Parathyroid adenoma (tissue), 2 donors: ENCODE measurements at regions not wholly inside any gene's neighbourhood (a gene's known extent, or its start where the extent isn't known, plus 50 kb on each side); places are given as distances from the start of the nearest gene placed in this dataset.

Experiments used
- H2AFZ ChIP-seq: fragments of 300-600 bp; sonication (generic); one replicate; pipeline ENCODE4 v1.7.0; 2017; ENCODE audit warnings: antibody characterized with exemption, mild to moderate bottlenecking
- H3K27ac ChIP-seq: fragments of 300-600 bp; sonication (generic); one replicate; pipeline ENCODE4 v1.7.0; 2017
- H3K27me3 ChIP-seq: fragments of 300-600 bp; sonication (generic); one replicate; pipeline ENCODE4 v1.7.0; 2017; ENCODE audit warnings: low read length; ENCODE audit not compliant: control insufficient read depth, insufficient read depth
- H3K36me3 ChIP-seq: fragments of 300-600 bp; sonication (generic); one replicate; pipeline ENCODE4 v1.7.0; 2017; ENCODE audit warnings: low read length; ENCODE audit not compliant: control insufficient read depth, insufficient read depth
- H3K4me1 ChIP-seq: fragments of 300-600 bp; sonication (generic); one replicate; pipeline ENCODE4 v1.7.0; 2017; ENCODE audit warnings: control low read depth
- H3K4me2 ChIP-seq: fragments of 300-600 bp; sonication (generic); one replicate; pipeline ENCODE4 v1.7.0; 2017; ENCODE audit warnings: low read length
- H3K4me3 ChIP-seq: fragments of 300-600 bp; sonication (generic); one replicate; pipeline ENCODE4 v1.7.0; 2017; ENCODE audit warnings: low read depth, low read length
- H3K79me2 ChIP-seq: fragments of 300-600 bp; sonication (generic); one replicate; pipeline ENCODE4 v1.7.0; 2017; ENCODE audit warnings: control low read depth
- H3K9ac ChIP-seq: fragments of 300-600 bp; sonication (generic); one replicate; pipeline ENCODE4 v1.7.0; 2017; ENCODE audit warnings: mild to moderate bottlenecking
- H3K9me3 ChIP-seq: fragments of 300-600 bp; sonication (generic); one replicate; pipeline ENCODE4 v1.7.0; 2017; ENCODE audit warnings: low read length; ENCODE audit not compliant: control insufficient read depth
- TF ChIP-seq, protein P1 (sequence below): fragments of 300-600 bp; sonication (generic); IDR thresholded peaks from one replicate; pipeline ENCODE4 v1.7.0; 2017; ENCODE audit warnings: antibody characterized with exemption, mild to moderate bottlenecking
- donor health status: primary hyperparathyroidism.

DNA sequence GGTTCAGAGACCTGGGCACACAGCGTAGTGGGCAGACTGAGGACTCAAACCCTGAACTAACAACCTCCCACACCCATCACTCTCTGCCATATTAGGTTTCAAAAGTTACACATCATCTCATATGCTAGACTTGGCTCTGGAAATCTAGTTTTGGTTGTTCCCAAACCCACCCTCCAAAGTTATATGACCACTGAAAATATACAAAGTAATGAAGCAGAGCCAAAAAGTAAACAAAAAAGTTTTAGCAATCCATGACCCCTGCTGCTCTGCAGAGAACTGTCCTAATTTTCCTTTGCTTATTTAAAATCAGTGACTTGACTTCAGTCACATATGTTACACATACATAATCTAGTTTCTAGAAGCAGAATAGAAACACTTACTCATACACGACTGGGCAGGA is 155.6 kb upstream of the TAS2R1 start:
- H2AFZ ChIP-seq = no peak overlapping the region
- no peaks in the 10 kb centered on the region for H3K4me1 ChIP-seq
- TF ChIP-seq, protein P1, sequence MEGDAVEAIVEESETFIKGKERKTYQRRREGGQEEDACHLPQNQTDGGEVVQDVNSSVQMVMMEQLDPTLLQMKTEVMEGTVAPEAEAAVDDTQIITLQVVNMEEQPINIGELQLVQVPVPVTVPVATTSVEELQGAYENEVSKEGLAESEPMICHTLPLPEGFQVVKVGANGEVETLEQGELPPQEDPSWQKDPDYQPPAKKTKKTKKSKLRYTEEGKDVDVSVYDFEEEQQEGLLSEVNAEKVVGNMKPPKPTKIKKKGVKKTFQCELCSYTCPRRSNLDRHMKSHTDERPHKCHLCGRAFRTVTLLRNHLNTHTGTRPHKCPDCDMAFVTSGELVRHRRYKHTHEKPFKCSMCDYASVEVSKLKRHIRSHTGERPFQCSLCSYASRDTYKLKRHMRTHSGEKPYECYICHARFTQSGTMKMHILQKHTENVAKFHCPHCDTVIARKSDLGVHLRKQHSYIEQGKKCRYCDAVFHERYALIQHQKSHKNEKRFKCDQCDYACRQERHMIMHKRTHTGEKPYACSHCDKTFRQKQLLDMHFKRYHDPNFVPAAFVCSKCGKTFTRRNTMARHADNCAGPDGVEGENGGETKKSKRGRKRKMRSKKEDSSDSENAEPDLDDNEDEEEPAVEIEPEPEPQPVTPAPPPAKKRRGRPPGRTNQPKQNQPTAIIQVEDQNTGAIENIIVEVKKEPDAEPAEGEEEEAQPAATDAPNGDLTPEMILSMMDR = no peak
- no peaks in the 10 kb centered on the region for H3K79me2 ChIP-seq
- no peak overlapping the region for H3K9ac ChIP-seq
- H3K9me3 ChIP-seq = no peaks in the 10 kb centered on the region
- no peaks in the 10 kb centered on the region for H3K27me3 ChIP-seq
- no peak overlapping the region for H3K4me3 ChIP-seq
- no peaks in the 10 kb centered on the region for H3K36me3 ChIP-seq
- no peak overlapping the region for H3K4me2 ChIP-seq
- H3K27ac ChIP-seq = no peak overlapping the region

DNA sequence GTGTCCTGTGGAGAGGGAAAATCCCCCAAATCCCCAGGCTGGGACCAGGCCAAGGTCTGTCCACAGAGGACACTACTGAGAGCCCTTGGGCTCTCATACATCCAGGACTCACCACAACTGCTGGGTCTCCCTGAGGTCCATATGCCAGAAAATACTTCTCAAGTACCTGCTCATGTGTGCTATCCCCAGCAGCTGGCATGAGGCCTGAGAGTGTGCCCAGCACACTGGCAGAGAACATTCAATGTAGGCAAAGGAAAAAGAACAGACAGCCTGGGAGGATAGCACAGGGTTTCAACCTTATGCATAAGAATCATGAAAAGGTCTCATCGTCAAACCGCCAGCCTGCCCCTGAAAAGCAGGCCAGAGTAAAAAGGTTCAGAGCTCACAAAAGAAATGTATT is 154.1 kb upstream of the TAS2R1 start:
- Histone ChIP-seq H3K4me1 (no peaks in the 10 kb centered on the region), H3K4me2 (no peak overlapping the region), H3K9me3 (no peaks in the 10 kb centered on the region), H3K27me3 (no peaks in the 10 kb centered on the region), H3K4me3 (no peak overlapping the region), H3K79me2 (no peaks in the 10 kb centered on the region), H3K36me3 (no peaks in the 10 kb centered on the region), H3K27ac (no peak overlapping the region), H2AFZ (no peak overlapping the region), H3K9ac (no peak overlapping the region)
- TF ChIP-seq, protein P1 = no peak

DNA sequence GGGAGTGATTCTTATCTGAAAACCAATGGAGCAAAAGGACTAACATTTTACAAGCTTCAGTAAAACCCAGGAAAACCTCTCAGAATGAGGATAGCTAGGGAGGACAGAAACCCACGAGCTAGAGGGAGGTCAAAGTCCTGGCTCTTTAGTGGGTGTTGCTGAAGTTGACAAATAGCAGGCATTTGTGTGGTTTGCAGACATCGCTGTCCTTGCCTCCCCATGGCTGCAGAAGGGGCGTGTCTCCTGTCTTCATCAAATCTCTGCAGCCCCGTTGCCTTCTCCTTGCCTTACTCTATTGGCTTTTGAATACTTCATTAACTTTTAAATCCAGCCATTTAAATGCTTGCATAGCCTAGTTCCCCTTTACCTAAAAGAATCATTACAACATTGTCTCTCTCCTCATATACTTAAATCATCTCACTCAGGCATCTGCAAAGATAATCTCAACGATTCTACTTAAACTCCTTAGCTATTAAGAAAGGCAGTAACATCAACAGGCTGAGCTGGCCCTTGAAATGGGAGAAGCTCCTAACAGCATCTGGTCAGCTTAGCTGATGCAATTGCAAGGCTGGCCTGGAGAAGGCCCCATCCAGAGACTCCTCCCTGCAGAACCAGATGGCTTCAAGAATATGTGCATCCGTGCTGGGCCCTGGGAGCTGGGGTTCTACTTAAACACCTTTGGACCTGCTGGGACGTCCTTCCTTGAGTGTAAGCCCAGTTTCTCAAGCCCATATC is 152.8 kb upstream of the TAS2R1 start:
- Histone ChIP-seq H3K4me2 (no peak overlapping the region), H3K79me2 (no peaks in the 10 kb centered on the region), H3K27ac (no peak overlapping the region), H2AFZ (no peak overlapping the region), H3K9me3 (no peaks in the 10 kb centered on the region), H3K4me1 (no peaks in the 10 kb centered on the region), H3K9ac (no peak overlapping the region), H3K27me3 (no peaks in the 10 kb centered on the region), H3K4me3 (no peak overlapping the region), H3K36me3 (no peaks in the 10 kb centered on the region)
- TF ChIP-seq, protein P1 = no peak

DNA sequence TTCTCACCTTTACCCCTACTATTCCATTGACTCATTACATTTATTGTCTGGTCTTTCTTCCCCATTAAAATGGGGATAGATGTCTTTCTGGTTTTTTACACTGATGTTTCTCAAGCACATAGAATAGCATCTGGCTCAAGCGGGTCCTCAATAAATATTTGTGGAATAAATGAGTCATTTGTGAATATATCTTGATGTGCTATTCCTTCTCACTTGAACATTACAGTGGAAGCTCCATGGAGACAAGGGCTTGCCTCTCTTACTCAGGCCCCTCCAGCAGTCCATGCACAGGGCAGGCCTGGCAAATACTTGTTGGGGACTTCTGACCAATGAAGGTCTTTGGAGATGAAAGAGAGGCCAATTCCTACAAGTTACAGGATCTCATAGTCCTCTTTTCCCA is 151.7 kb upstream of the TAS2R1 start:
- H3K27ac ChIP-seq = no peak overlapping the region
- H2AFZ ChIP-seq = no peak overlapping the region
- H3K4me3 ChIP-seq = no peak overlapping the region
- TF ChIP-seq, protein P1 = no peak
- no peaks in the 10 kb centered on the region for H3K4me1 ChIP-seq
- no peaks in the 10 kb centered on the region for H3K79me2 ChIP-seq
- no peak overlapping the region for H3K9ac ChIP-seq
- no peaks in the 10 kb centered on the region for H3K27me3 ChIP-seq
- H3K9me3 ChIP-seq = no peaks in the 10 kb centered on the region
- H3K36me3 ChIP-seq = no peaks in the 10 kb centered on the region
- no peak overlapping the region for H3K4me2 ChIP-seq

DNA sequence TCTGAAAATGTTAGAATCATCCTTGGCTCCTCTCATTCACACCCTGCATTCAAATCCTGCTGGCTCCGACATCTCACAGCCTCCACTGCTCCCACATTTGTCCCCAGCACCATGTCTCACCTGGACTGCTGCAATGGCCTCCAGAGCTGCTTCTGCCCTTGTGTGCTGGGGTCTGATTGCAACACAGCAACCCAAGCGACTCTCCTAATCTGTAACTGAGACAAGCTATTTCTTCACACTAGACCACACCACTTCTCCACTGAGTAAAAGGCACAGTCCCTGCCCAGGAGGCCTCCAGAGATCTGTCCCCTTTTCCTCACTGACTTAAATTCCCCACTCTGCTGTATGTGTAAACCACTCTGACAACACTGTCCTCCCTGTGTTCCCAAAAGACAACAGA is 151.1 kb upstream of the TAS2R1 start:
- Histone ChIP-seq H3K9ac (no peak overlapping the region), H3K27me3 (no peaks in the 10 kb centered on the region), H3K36me3 (no peaks in the 10 kb centered on the region), H3K4me1 (no peaks in the 10 kb centered on the region), H3K4me3 (no peak overlapping the region), H3K27ac (no peak overlapping the region), H2AFZ (no peak overlapping the region), H3K79me2 (no peaks in the 10 kb centered on the region), H3K9me3 (no peaks in the 10 kb centered on the region), H3K4me2 (no peak overlapping the region)
- TF ChIP-seq, protein P1 = no peak
